ENCODE measurements at regions not wholly inside any gene's neighbourhood (a gene's known extent, or its start where the extent isn't known, plus 50 kb on each side); places are given as distances from the start of the nearest gene placed in this dataset.
"Not testable (repeated sequence)": the region's sequence is repeated elsewhere in the genome, so short reads cannot be mapped to it uniquely, and the experiment has no call there.

- TF ChIP-seq, protein P1, sequence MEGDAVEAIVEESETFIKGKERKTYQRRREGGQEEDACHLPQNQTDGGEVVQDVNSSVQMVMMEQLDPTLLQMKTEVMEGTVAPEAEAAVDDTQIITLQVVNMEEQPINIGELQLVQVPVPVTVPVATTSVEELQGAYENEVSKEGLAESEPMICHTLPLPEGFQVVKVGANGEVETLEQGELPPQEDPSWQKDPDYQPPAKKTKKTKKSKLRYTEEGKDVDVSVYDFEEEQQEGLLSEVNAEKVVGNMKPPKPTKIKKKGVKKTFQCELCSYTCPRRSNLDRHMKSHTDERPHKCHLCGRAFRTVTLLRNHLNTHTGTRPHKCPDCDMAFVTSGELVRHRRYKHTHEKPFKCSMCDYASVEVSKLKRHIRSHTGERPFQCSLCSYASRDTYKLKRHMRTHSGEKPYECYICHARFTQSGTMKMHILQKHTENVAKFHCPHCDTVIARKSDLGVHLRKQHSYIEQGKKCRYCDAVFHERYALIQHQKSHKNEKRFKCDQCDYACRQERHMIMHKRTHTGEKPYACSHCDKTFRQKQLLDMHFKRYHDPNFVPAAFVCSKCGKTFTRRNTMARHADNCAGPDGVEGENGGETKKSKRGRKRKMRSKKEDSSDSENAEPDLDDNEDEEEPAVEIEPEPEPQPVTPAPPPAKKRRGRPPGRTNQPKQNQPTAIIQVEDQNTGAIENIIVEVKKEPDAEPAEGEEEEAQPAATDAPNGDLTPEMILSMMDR (conservative IDR thresholded peaks at IDR 0.05 in 1 of 2, IDR thresholded peaks at IDR 0.05 in 1 of 2; ENCODE audit: low read depth in 1 of 2, low read length in 2 of 2): no peak
- no peak for TF ChIP-seq EZH2 (IDR thresholded peaks at IDR 0.05; ENCODE audit: low read length, missing control alignments)
- no peaks in the 10 kb centered on the region for H4K20me1 ChIP-seq (ENCODE audit: control insufficient read depth, extremely low read depth, insufficient read depth, low read length)
- no peak overlapping the region for H3K4me3 ChIP-seq (replicated peaks in 1 of 4; ENCODE audit: control extremely low read depth in 1 of 4, insufficient read depth in 1 of 4, low read depth in 3 of 4, low read length in 4 of 4)
- H3K4me1 ChIP-seq (ENCODE audit: control insufficient read depth, extremely low read depth, insufficient read depth, low read length): no peaks in the 10 kb centered on the region
- H2AFZ ChIP-seq (ENCODE audit: low read length): no peak overlapping the region
- no peaks in the 10 kb centered on the region for H3K9me3 ChIP-seq (ENCODE audit: control insufficient read depth, insufficient read depth, low read depth, low read length)
- H3K4me2 ChIP-seq (ENCODE audit: extremely low read depth, insufficient read depth, low read length): no peak overlapping the region
- H3K36me3 ChIP-seq (ENCODE audit: control insufficient read depth, insufficient read depth, low read length): no peaks in the 10 kb centered on the region
- H3K9ac ChIP-seq (ENCODE audit: insufficient read depth, low read length): no peak overlapping the region
- no peak overlapping the region for H3K27ac ChIP-seq (ENCODE audit: insufficient read depth, low read length)
- DNase-seq (ENCODE audit: low read depth in 2 of 2): peak in 1 of 2 donors; percentile 71
- H3K79me2 ChIP-seq (ENCODE audit: control insufficient read depth, insufficient read depth, low read length): no peaks in the 10 kb centered on the region
- H3K27me3 ChIP-seq (ENCODE audit: control insufficient read depth, insufficient read depth, low read length): no peaks in the 10 kb centered on the region
Observed at GRCh38 chrX:106247162-106247561, 79.1 kb downstream of the PWWP3B start.

GRCh38 chrX:106249706-106250379, 81.7 kb downstream of the PWWP3B start:
- Histone ChIP-seq H3K27ac (ENCODE audit: insufficient read depth, low read length) (no peak overlapping the region), H3K36me3 (ENCODE audit: control insufficient read depth, insufficient read depth, low read length) (no peaks in the 10 kb centered on the region), H2AFZ (ENCODE audit: low read length) (no peak overlapping the region), H4K20me1 (ENCODE audit: control insufficient read depth, extremely low read depth, insufficient read depth, low read length) (no peaks in the 10 kb centered on the region), H3K27me3 (ENCODE audit: control insufficient read depth, insufficient read depth, low read length) (no peaks in the 10 kb centered on the region), H3K4me1 (ENCODE audit: control insufficient read depth, extremely low read depth, insufficient read depth, low read length) (no peaks in the 10 kb centered on the region), H3K4me2 (ENCODE audit: extremely low read depth, insufficient read depth, low read length) (no peak overlapping the region), H3K9ac (ENCODE audit: insufficient read depth, low read length) (no peak overlapping the region), H3K79me2 (ENCODE audit: control insufficient read depth, insufficient read depth, low read length) (no peaks in the 10 kb centered on the region), H3K9me3 (ENCODE audit: control insufficient read depth, insufficient read depth, low read depth, low read length) (no peaks in the 10 kb centered on the region), H3K4me3 (replicated peaks in 1 of 4; ENCODE audit: control extremely low read depth in 1 of 4, insufficient read depth in 1 of 4, low read depth in 3 of 4, low read length in 4 of 4) (no peak overlapping the region)
- TF ChIP-seq EZH2 (IDR thresholded peaks at IDR 0.05; ENCODE audit: low read length, missing control alignments): no peak
- TF ChIP-seq, protein P1 (conservative IDR thresholded peaks at IDR 0.05 in 1 of 2, IDR thresholded peaks at IDR 0.05 in 1 of 2; ENCODE audit: low read depth in 1 of 2, low read length in 2 of 2): no peak
- peak in 1 of 2 donors; percentile 23 for DNase-seq (ENCODE audit: low read depth in 2 of 2)

GRCh38 chrX:106263817-106264216, 95.7 kb downstream of the PWWP3B start:
- no peaks in the 10 kb centered on the region for H3K79me2 ChIP-seq (ENCODE audit: control insufficient read depth, insufficient read depth, low read length)
- TF ChIP-seq, protein P1 (conservative IDR thresholded peaks at IDR 0.05 in 1 of 2, IDR thresholded peaks at IDR 0.05 in 1 of 2; ENCODE audit: low read depth in 1 of 2, low read length in 2 of 2): no peak
- no peak for TF ChIP-seq EZH2 (IDR thresholded peaks at IDR 0.05; ENCODE audit: low read length, missing control alignments)
- no peaks in the 10 kb centered on the region for H4K20me1 ChIP-seq (ENCODE audit: control insufficient read depth, extremely low read depth, insufficient read depth, low read length)
- H2AFZ ChIP-seq (ENCODE audit: low read length): no peak overlapping the region
- no peaks in the 10 kb centered on the region for H3K36me3 ChIP-seq (ENCODE audit: control insufficient read depth, insufficient read depth, low read length)
- no peaks in the 10 kb centered on the region for H3K9me3 ChIP-seq (ENCODE audit: control insufficient read depth, insufficient read depth, low read depth, low read length)
- peak in 1 of 2 donors; percentile 56 for DNase-seq (ENCODE audit: low read depth in 2 of 2)
- no peak overlapping the region for H3K27ac ChIP-seq (ENCODE audit: insufficient read depth, low read length)
- no peaks in the 10 kb centered on the region for H3K4me1 ChIP-seq (ENCODE audit: control insufficient read depth, extremely low read depth, insufficient read depth, low read length)
- H3K9ac ChIP-seq (ENCODE audit: insufficient read depth, low read length): no peak overlapping the region
- no peak overlapping the region for H3K4me3 ChIP-seq (replicated peaks in 1 of 4; ENCODE audit: control extremely low read depth in 1 of 4, insufficient read depth in 1 of 4, low read depth in 3 of 4, low read length in 4 of 4)
- H3K27me3 ChIP-seq (ENCODE audit: control insufficient read depth, insufficient read depth, low read length): no peaks in the 10 kb centered on the region
- no peak overlapping the region for H3K4me2 ChIP-seq (ENCODE audit: extremely low read depth, insufficient read depth, low read length)

- H3K27me3 ChIP-seq (ENCODE audit: control insufficient read depth, insufficient read depth, low read length); DNase-seq (ENCODE audit: low read depth in 2 of 2); H3K4me2 ChIP-seq (ENCODE audit: extremely low read depth, insufficient read depth, low read length); H3K4me1 ChIP-seq (ENCODE audit: control insufficient read depth, extremely low read depth, insufficient read depth, low read length); H2AFZ ChIP-seq (ENCODE audit: low read length); H4K20me1 ChIP-seq (ENCODE audit: control insufficient read depth, extremely low read depth, insufficient read depth, low read length); H3K9me3 ChIP-seq (ENCODE audit: control insufficient read depth, insufficient read depth, low read depth, low read length); H3K9ac ChIP-seq (ENCODE audit: insufficient read depth, low read length); H3K36me3 ChIP-seq (ENCODE audit: control insufficient read depth, insufficient read depth, low read length); H3K4me3 ChIP-seq (replicated peaks in 1 of 4; ENCODE audit: control extremely low read depth in 1 of 4, insufficient read depth in 1 of 4, low read depth in 3 of 4, low read length in 4 of 4); H3K27ac ChIP-seq (ENCODE audit: insufficient read depth, low read length); H3K79me2 ChIP-seq (ENCODE audit: control insufficient read depth, insufficient read depth, low read length): not testable (repeated sequence)
Observed at GRCh38 chrX:106273947-106274587, 106.0 kb downstream of the PWWP3B start.

Data from fibroblast of lung (primary cell).